PC-3 (cell line): ENCODE measurements at regions not wholly inside any gene's neighbourhood (a gene's known extent, or its start where the extent isn't known, plus 50 kb on each side); places are given as distances from the start of the nearest gene placed in this dataset.

Experiments
- EZH2 ChIP-seq: fragments of 300-600 bp; sonication (generic); IDR thresholded peaks from one replicate; pipeline ENCODE4 v1.6.1; 2017; ENCODE audit warnings: antibody characterized with exemption, mild to moderate bottlenecking, low read length; ENCODE audit not compliant: unreplicated experiment
- TF ChIP-seq, protein P1 (sequence below): fragments of 300-600 bp; sonication (generic); conservative IDR thresholded peaks from 2 replicates; pipeline ENCODE4 v1.5.1; 2017; ENCODE audit warnings: antibody characterized with exemption, low read depth, mild to moderate bottlenecking, low read length

DNA sequence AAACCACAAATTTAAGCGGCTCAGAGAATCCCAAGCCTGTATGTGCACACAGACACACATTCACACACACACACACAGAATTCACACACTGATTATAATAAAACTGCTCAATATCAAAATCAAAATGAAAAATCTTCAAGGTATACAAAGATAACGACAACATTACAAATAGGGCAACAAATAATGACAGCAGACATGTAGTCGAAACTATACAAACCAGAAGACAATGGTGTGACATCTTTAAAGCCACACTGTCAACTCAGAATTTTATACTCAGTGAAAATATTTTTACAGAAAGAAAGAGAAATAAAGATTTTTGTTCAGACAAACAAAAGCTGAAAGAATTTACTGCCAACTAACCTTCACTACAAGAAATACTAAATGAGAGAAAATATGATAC lies 333.4 kb downstream of the INSIG2 start:
- TF ChIP-seq, protein P1, sequence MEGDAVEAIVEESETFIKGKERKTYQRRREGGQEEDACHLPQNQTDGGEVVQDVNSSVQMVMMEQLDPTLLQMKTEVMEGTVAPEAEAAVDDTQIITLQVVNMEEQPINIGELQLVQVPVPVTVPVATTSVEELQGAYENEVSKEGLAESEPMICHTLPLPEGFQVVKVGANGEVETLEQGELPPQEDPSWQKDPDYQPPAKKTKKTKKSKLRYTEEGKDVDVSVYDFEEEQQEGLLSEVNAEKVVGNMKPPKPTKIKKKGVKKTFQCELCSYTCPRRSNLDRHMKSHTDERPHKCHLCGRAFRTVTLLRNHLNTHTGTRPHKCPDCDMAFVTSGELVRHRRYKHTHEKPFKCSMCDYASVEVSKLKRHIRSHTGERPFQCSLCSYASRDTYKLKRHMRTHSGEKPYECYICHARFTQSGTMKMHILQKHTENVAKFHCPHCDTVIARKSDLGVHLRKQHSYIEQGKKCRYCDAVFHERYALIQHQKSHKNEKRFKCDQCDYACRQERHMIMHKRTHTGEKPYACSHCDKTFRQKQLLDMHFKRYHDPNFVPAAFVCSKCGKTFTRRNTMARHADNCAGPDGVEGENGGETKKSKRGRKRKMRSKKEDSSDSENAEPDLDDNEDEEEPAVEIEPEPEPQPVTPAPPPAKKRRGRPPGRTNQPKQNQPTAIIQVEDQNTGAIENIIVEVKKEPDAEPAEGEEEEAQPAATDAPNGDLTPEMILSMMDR, result no peak
- TF ChIP-seq EZH2, result no peak
